ENCODE measurements at regions not wholly inside any gene's neighbourhood (a gene's known extent, or its start where the extent isn't known, plus 50 kb on each side); places are given as distances from the start of the nearest gene placed in this dataset.

DNA sequence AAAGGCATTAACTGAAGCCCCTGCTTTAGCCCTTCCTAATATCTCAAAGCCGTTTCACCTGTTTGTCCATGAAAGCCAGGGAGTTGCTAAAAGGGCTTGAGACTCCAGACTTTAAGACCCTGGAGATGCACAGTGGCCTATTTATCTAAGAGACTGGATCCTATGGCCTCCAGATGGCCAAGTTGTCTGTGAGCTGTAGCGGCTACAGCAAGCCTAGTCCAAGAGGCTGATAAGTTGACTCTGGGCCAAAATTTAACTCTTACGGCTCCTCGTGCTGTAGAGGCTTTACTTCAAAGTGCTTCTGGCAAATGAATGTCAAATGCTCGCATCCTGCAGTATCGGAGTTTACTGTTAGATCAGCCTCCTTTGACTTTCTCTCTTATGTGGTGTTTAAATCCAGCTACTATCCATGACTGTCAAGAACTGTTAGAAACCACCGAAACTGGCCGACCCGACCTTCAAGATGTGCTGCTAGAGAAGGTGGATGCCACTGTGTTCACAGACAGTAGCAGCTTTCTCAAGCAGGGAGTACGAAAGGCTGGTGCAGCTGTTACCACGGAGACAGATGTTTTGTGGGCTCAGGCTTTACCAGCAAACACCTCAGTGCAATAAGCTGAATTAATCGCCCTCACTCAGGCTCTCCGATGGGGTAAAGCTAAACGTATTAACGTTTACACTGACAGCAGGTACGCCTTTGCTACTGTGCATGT lies 336.7 kb upstream of the CNTNAP5 start:
- CTCF ChIA-PET = no interaction called here
- Histone ChIP-seq H3K27ac (no peak overlapping the region), H3K4me2 (no peak overlapping the region), H3K4me3 (no peak overlapping the region), H2AFZ (no peak overlapping the region), H3K27me3 (ENCODE audit: insufficient read depth, low read depth) (peaks cover 53% of the 10 kb centered on the region), H3K4me1 (replicated peaks; ENCODE audit: insufficient read depth) (no peaks in the 10 kb centered on the region), H3K9me3 (ENCODE audit: insufficient read depth, low read depth) (no peaks in the 10 kb centered on the region), H3K9me2 (ENCODE audit: insufficient read depth) (no peaks in the 10 kb centered on the region), H3K36me3 (ENCODE audit: low read depth) (no peaks in the 10 kb centered on the region), H3F3A (ENCODE audit: insufficient read depth, low read depth) (no peaks in the 10 kb centered on the region), H4K20me1 (ENCODE audit: insufficient read depth) (no peaks in the 10 kb centered on the region), H3K79me2 (ENCODE audit: low read depth) (no peaks in the 10 kb centered on the region)
- intact Hi-C loops (cut with micrococcal nuclease; ENCODE audit: unreplicated experiment) = no loop called here
- DNase-seq = no peak
- no TSS peak for BruUV-seq (replicated peaks)
- POLR2A ChIA-PET (ENCODE audit: unreplicated experiment) = no interaction called here
- no peak for TF ChIP-seq EZH2 (IDR thresholded peaks at IDR 0.05; ENCODE audit: low read depth)
- TF ChIP-seq, protein P1, sequence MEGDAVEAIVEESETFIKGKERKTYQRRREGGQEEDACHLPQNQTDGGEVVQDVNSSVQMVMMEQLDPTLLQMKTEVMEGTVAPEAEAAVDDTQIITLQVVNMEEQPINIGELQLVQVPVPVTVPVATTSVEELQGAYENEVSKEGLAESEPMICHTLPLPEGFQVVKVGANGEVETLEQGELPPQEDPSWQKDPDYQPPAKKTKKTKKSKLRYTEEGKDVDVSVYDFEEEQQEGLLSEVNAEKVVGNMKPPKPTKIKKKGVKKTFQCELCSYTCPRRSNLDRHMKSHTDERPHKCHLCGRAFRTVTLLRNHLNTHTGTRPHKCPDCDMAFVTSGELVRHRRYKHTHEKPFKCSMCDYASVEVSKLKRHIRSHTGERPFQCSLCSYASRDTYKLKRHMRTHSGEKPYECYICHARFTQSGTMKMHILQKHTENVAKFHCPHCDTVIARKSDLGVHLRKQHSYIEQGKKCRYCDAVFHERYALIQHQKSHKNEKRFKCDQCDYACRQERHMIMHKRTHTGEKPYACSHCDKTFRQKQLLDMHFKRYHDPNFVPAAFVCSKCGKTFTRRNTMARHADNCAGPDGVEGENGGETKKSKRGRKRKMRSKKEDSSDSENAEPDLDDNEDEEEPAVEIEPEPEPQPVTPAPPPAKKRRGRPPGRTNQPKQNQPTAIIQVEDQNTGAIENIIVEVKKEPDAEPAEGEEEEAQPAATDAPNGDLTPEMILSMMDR (conservative IDR thresholded peaks at IDR 0.05) = no peak

- Histone ChIP-seq H3K4me2 (no peak overlapping the region), H3K27me3 (ENCODE audit: insufficient read depth, low read depth) (peaks cover 35% of the 10 kb centered on the region), H3K36me3 (ENCODE audit: low read depth) (no peaks in the 10 kb centered on the region), H3F3A (ENCODE audit: insufficient read depth, low read depth) (no peaks in the 10 kb centered on the region), H2AFZ (no peak overlapping the region), H3K27ac (no peak overlapping the region), H4K20me1 (ENCODE audit: insufficient read depth) (no peaks in the 10 kb centered on the region), H3K4me3 (no peak overlapping the region), H3K4me1 (replicated peaks; ENCODE audit: insufficient read depth) (no peaks in the 10 kb centered on the region), H3K9me2 (ENCODE audit: insufficient read depth) (no peaks in the 10 kb centered on the region), H3K9me3 (ENCODE audit: insufficient read depth, low read depth) (no peaks in the 10 kb centered on the region), H3K79me2 (ENCODE audit: low read depth) (no peaks in the 10 kb centered on the region)
- no peak for TF ChIP-seq EZH2 (IDR thresholded peaks at IDR 0.05; ENCODE audit: low read depth)
- TF ChIP-seq, protein P1 (conservative IDR thresholded peaks at IDR 0.05) = no peak
- POLR2A ChIA-PET (ENCODE audit: unreplicated experiment) = no interaction called here
- no TSS peak for BruUV-seq (replicated peaks)
- intact Hi-C loops (cut with micrococcal nuclease; ENCODE audit: unreplicated experiment) = no loop called here
- DNase-seq = no peak
- CTCF ChIA-PET = no interaction called here
Observed at GRCh38 chr2:123692121-123692520, 333.0 kb upstream of the CNTNAP5 start.

GRCh38 chr2:123693836-123694235 lies 331.3 kb upstream of the CNTNAP5 start:
- Histone ChIP-seq H3K9me3 (ENCODE audit: insufficient read depth, low read depth) (no peaks in the 10 kb centered on the region), H3K9me2 (ENCODE audit: insufficient read depth) (no peaks in the 10 kb centered on the region), H2AFZ (no peak overlapping the region), H3F3A (ENCODE audit: insufficient read depth, low read depth) (no peaks in the 10 kb centered on the region), H3K36me3 (ENCODE audit: low read depth) (no peaks in the 10 kb centered on the region), H3K27me3 (ENCODE audit: insufficient read depth, low read depth) (peaks cover 18% of the 10 kb centered on the region), H3K4me2 (no peak overlapping the region), H3K4me3 (no peak overlapping the region), H3K79me2 (ENCODE audit: low read depth) (no peaks in the 10 kb centered on the region), H4K20me1 (ENCODE audit: insufficient read depth) (no peaks in the 10 kb centered on the region), H3K4me1 (replicated peaks; ENCODE audit: insufficient read depth) (no peaks in the 10 kb centered on the region), H3K27ac (no peak overlapping the region)
- CTCF ChIA-PET = no interaction called here
- DNase-seq = no peak
- no TSS peak for BruUV-seq (replicated peaks)
- TF ChIP-seq, protein P1 (conservative IDR thresholded peaks at IDR 0.05) = no peak
- no peak for TF ChIP-seq EZH2 (IDR thresholded peaks at IDR 0.05; ENCODE audit: low read depth)
- intact Hi-C loops (cut with micrococcal nuclease; ENCODE audit: unreplicated experiment) = no loop called here
- POLR2A ChIA-PET (ENCODE audit: unreplicated experiment) = no interaction called here

All from PC-9 (cell line).